HG02870 (cell line): ENCODE measurements at regions not wholly inside any gene's neighbourhood (a gene's known extent, or its start where the extent isn't known, plus 50 kb on each side); places are given as distances from the start of the nearest gene placed in this dataset.

Experiments
- ATAC-seq: cut with Tn5 transposase; IDR thresholded peaks from one replicate; pipeline ENCODE4 v1.9.1; 2021; ENCODE audit warnings: mild to moderate bottlenecking, moderate library complexity; ENCODE audit not compliant: unreplicated experiment

DNA sequence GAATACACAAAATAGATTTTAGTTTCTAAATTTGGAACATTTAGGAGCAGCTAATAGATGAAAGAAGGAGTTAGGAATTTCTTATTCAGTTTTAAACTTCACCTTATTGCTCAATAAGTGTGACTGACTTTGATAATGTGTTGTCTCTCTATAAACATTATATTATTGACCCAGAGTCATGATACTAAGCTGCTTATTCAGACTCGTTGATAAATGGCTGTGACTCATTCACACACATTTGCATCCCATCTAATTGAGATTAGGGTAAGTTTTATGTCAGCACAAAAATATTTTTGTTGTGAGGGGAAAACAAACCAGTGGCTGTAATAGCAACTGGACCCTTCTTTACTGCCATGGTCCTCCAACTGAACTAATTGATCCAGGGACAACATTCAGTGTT is 137.6 kb downstream of the GOLIM4 start:
- no peak for ATAC-seq

- ATAC-seq = no peak
Measured at GRCh38 chr3:167952969-167953368, 142.8 kb downstream of the GOLIM4 start.

- no peak for ATAC-seq
Measured at GRCh38 chr3:167950212-167950611, 145.5 kb downstream of the GOLIM4 start.

DNA sequence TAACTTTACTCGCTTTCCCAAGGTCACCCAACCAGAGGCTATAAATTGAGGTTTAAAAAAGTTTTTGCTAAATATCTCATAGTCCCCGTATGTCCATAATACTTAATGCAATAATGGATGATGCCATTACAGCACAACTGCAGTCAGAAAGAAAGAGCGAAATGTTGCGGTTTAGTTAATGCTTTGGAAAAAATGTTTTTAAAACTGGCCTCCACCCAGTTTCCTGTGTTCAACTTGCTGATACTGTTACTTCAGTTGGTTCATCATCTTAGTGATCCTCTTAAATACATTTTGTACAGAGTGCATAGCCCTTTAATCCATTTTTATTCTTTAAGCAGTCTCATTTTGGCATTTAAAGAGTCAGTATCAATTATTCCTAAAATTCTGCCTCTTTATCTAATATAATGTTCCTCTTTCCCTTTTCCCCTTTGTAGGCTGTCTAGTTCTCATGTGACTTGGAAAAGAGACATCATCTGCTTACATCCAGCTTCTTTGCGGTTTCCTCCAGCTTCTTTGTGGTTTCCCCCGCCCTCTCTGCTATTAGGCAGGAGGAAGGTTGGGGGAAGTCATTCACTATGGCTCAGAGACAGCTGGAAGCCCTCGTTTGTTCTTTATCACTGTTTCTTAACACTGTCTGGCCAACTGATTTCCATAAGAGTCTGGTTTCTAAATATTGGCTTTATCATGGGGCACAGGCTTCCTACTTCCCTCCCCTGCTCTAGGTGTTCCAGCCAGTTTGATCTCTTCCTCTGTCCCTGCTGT is 154.3 kb downstream of the GOLIM4 start:
- ATAC-seq = no peak

DNA sequence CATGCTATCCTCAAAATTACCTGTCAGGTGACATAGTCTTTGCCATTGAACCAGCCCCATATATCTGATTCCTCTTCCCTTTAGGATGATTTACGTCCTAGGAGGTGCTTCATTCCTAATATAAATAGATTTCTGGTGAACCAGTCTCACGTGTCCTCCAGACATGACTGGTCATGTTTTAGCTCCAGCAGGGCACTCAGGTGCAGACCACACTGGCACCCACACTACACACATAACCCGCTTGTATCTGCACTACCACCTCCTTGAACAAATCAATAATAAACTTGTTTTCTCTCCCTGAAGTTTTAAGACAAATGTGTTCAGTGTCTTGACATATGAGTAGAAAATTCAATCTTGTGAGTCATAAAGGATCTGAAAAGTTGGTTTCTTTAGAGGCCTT is 155.5 kb downstream of the GOLIM4 start:
- ATAC-seq = no peak

DNA sequence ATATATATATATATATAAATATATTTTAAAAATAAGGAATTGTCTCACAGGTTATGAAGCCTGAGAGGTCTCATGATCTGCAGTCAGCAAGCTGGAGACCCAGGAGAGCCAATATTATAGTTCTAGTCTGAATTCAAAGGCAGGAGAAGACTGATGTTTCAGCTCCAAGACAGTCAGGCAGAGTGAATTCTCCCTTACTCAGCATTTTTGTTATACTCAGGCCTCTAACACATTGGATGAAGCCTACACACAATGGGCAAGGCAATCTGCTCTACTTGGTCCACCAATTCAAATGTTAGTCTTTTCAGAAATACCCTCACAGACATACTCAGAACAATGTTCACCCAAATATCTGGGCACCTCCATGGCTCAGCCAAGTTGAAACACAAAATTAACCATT is 157.2 kb downstream of the GOLIM4 start:
- ATAC-seq = no peak

DNA sequence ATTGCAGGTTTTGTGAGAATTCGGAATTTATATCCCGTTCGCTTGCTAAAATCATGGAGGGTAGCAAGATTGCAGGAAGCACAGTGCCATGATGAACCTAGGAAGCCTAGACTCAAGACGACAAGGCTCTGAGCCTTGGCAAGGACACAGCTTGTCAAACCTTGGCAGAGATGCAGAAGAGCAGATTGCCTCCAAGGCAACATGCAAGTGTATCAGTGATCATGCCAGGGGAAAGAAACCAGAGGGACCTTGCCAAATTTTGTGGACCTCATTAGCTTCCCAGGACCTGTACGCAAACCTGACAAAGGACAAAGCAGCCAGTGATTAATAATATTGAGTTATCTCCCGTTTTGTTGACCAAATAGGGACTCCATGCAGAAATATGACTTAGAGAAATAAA is 159.7 kb downstream of the GOLIM4 start:
- no peak for ATAC-seq

GRCh38 chr3:167930453-167930852 is 165.3 kb downstream of the GOLIM4 start:
- no peak for ATAC-seq

- ATAC-seq = no peak
Measured at GRCh38 chr3:167929968-167930367, 165.8 kb downstream of the GOLIM4 start.

- no peak for ATAC-seq
Measured at GRCh38 chr3:167928381-167928780, 167.3 kb downstream of the GOLIM4 start.

- ATAC-seq = no peak
Measured at GRCh38 chr3:167920747-167921146, 175.0 kb downstream of the GOLIM4 start.

- no peak for ATAC-seq
Measured at GRCh38 chr3:167919590-167919989, 176.1 kb downstream of the GOLIM4 start.

DNA sequence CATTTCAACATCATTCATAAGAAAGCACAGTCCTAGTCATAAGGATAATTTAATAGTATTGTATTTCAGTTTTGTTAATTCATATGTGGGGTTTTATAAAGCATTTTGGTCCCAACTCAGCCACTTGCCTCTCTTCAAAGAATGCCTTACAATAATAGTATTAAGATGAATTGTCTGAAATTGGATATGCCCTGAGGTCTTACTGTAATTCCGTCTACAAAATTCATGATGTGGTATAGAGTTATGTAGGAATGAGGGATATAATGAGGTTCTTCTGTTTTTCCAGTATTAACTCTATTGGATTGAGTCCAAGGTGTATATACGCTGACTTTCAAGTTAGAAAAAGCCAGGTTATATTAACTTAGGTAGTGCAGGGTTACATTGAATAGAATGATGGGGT is 177.0 kb downstream of the GOLIM4 start:
- ATAC-seq = no peak

- no peak for ATAC-seq
Measured at GRCh38 chr3:167918008-167918596, 177.6 kb downstream of the GOLIM4 start.

GRCh38 chr3:167913219-167913835 is 177.8 kb downstream of the SERPINI1 start:
- no peak for ATAC-seq

DNA sequence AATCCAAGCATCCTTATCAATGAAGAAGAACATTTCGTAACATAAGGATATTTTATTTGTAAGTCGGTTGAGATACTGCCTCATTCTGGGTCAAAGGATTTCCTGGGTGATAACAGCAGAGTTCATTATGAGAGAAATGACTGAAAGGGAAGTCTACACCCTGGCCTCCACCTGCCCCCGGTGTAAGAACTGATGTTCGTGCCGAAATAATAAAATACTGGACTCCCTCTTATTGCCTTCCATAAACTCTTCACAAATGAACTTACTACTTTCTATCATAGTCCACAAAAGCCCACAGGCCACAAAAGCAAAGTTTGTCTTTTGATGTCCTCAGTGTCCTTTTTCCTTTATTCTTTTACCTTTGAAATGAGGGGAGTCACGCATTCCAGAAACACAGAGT is 174.4 kb downstream of the SERPINI1 start:
- no peak for ATAC-seq

GRCh38 chr3:167909504-167909896 is 174.0 kb downstream of the SERPINI1 start:
- ATAC-seq = no peak

DNA sequence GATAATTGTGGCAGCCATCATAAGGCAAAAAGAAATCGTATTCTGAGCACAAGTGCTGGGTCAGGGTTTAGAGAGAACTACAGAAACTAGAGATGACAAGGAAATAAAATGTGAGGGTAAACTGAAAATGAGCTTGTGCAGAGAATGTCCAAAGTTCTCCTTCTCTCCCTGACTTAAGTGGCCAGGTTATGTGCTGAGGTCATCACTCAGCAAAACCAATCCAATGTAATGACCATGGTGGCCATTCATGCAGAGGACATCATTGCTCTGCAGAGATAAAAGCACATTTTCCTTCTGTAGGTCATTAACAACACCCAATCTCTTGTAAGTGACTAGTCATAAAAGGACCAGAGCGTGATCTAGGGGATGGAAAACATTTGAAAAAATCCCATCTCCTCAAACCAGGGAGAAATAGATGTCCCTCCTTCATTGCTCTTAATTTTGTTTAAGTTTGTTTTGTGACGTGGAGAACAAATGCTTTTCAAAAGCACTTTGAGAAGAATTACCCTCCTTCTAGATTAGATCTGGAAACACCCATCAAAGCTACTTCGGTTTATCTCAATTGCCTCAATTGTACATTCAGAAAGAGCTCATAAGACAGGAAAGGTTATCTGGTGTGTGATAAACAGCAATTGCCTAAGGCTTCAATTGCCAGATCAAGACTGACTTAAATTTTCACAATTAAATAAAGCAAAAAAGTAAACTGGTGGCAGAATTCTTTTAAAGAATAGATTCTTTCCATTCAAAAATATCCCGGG is 173.4 kb downstream of the SERPINI1 start:
- no peak for ATAC-seq

- no peak for ATAC-seq
Measured at GRCh38 chr3:167908221-167908620, 172.7 kb downstream of the SERPINI1 start.

GRCh38 chr3:167901138-167901537 is 165.6 kb downstream of the SERPINI1 start:
- ATAC-seq = no peak

DNA sequence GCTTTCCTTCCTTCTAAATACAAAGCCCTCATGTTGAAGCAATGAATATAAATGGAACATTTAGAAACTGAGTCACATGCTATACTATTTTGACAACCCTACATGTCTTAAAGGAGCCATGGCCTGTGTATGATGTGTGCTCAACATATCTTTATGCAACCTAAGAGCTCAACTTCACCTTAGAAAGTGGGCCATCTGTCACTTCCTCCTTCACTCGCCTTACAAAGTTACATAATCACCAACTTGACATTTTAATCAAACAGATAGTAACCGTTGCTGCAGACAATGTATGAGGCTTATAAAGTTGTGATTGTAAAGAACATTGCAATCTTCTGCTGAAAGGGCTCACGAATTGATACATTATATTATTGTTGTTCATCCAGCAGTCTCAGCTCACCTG is 163.6 kb downstream of the SERPINI1 start:
- no peak for ATAC-seq

GRCh38 chr3:167898091-167898490 is 162.6 kb downstream of the SERPINI1 start:
- no peak for ATAC-seq
